HepG2 (cell line): ENCODE measurements at regions not wholly inside any gene's neighbourhood (a gene's known extent, or its start where the extent isn't known, plus 50 kb on each side); places are given as distances from the start of the nearest gene placed in this dataset.

Source experiments
- ATAC-seq: fragments of 200-7000 bp; cut with Tn5 transposase; 3 replicates; pipeline ENCODE4 v1.9.1; 2020; ENCODE audit warnings: mild to moderate bottlenecking, moderate library complexity
- BruUV-seq: library from RNA; stranded (reverse); fragments of 400-500 nt; replicated peaks from 2 replicates; lab custom pipeline; 2021; lab: Mats Ljungman, UMichigan
- CTCF ChIA-PET: fragments of 300-600 bp; formaldehyde crosslinking; extraction: SDS; loops from one replicate; lab custom pipeline; 2021; ENCODE audit warnings: low total read pairs, inconsistent platforms, low intra/inter-chr PET ratio; lab: Yijun Ruan, JAX
- POLR2A ChIA-PET: fragments of 350-600 bp; sonication (Branson Sonifier 250); formaldehyde crosslinking; loops from one replicate; lab custom pipeline; 2020; ENCODE audit warnings: antibody characterized with exemption, inconsistent platforms; lab: Yijun Ruan, JAX
- DNase-seq: peaks from one replicate; pipeline ENCODE4 v3.0.0-alpha.2; 2015; ENCODE audit warnings: low spot score
- FAIRE-seq: peaks from 3 replicates; lab custom pipeline; 2011; peaks lifted over from hg19 to GRCh38; lab: Jason Lieb, UNC
- H2AFZ ChIP-seq: one replicate; pipeline ENCODE4 v1.6.1; 2011; ENCODE audit warnings: low read length, inconsistent platforms
- H3K27ac ChIP-seq: fragments of 300-600 bp; 3 replicates; pipeline ENCODE4 v1.8.0; 2011; ENCODE audit warnings: mixed run types, mild to moderate bottlenecking, mixed read lengths, low read length, inconsistent platforms; ENCODE audit not compliant: insufficient read depth; ENCODE audit errors: extremely low read length
- H3K27me3 ChIP-seq, 2 experiments: fragments of 200-600 bp in 1 of 2; 2 replicates in 1 of 2; 3 replicates in 1 of 2; pipeline versions ENCODE4 v1.6.0 to v1.8.0; 2011; ENCODE audit warnings: low read length in 2 of 2, mild to moderate bottlenecking in 2 of 2, moderate library complexity in 2 of 2, inconsistent platforms in 1 of 2; ENCODE audit not compliant: insufficient read depth in 2 of 2, control insufficient read depth in 1 of 2
- H3K36me3 ChIP-seq, 2 experiments: fragments of 200-600 bp in 1 of 2; replicated peaks in 1 of 2; 2 replicates in 1 of 2; 3 replicates in 1 of 2; pipeline versions ENCODE4 v1.5.1 to v1.8.0; 2011; ENCODE audit warnings: low read length in 2 of 2, inconsistent platforms in 1 of 2; ENCODE audit not compliant: insufficient read depth in 2 of 2, control insufficient read depth in 1 of 2
- H3K4me1 ChIP-seq: 2 replicates; pipeline ENCODE4 v1.5.1; 2012; ENCODE audit warnings: low read length, inconsistent platforms; ENCODE audit not compliant: insufficient read depth
- H3K4me2 ChIP-seq: 2 replicates; pipeline ENCODE4 v1.6.0; 2011; ENCODE audit warnings: low read depth, low read length, inconsistent platforms
- H3K4me3 ChIP-seq, 3 experiments: fragments of 200-600 bp in 1 of 3; sonication (generic), shearing (Covaris generic) in 1 of 3; replicated peaks in 1 of 3; 2 replicates each; pipeline ENCODE4 v1.5.1; 2011 to 2016; ENCODE audit warnings: low read length in 3 of 3, inconsistent platforms in 2 of 3, low read depth in 2 of 3, mild to moderate bottlenecking in 2 of 3, control low read depth in 1 of 3, mixed read lengths in 1 of 3; ENCODE audit not compliant: insufficient read depth in 1 of 3
- H3K79me2 ChIP-seq: one replicate; pipeline ENCODE4 v1.6.1; 2011; ENCODE audit warnings: low read length, inconsistent platforms; ENCODE audit not compliant: insufficient read depth
- H3K9ac ChIP-seq: 2 replicates; pipeline ENCODE4 v1.6.0; 2011; ENCODE audit warnings: mild to moderate bottlenecking, low read depth, low read length, inconsistent platforms; ENCODE audit not compliant: insufficient read depth
- H3K9me3 ChIP-seq: 2 replicates; pipeline ENCODE4 v1.5.1; 2012; ENCODE audit warnings: mild to moderate bottlenecking, low read length
- H4K20me1 ChIP-seq: 2 replicates; pipeline ENCODE4 v1.6.0; 2011; ENCODE audit warnings: inconsistent platforms, mild to moderate bottlenecking, low read length, moderate library complexity; ENCODE audit not compliant: insufficient read depth
- IKZF1 ChIP-seq: fragments of 450-650 bp; IDR thresholded peaks from 2 replicates; pipeline ENCODE4 v1.7.1; 2016
- ZMAT3 ChIP-seq: sonication (generic); formaldehyde crosslinking; conservative IDR thresholded peaks from 2 replicates; pipeline ENCODE4 v1.7.0; 2021; ENCODE audit warnings: missing genetic modification reagents
- ZUFSP ChIP-seq: sonication (generic); formaldehyde crosslinking; IDR thresholded peaks from 2 replicates; pipeline ENCODE4 v1.9.0; 2021; ENCODE audit warnings: missing genetic modification reagents, mild to moderate bottlenecking, borderline replicate concordance
- WGBS: methylation state at CpG from one replicate; pipeline ENCODE4 v1.1.6; 2017; ENCODE audit warnings: low lambda C conversion rate; 5-methylcytosine and 5-hydroxymethylcytosine counted together
- in situ Hi-C: cut with HindIII; loops from 2 replicates; pipeline ENCODE4 v1.10.0; 2017; ENCODE audit warnings: low pct_unique_long_range_greater_than_20kb; ENCODE audit not compliant: extremely low pct_ligation_motif_present
- intact Hi-C: fragments of 100-400 bp; cut with micrococcal nuclease; formaldehyde crosslinking; loops from one replicate; pipeline ENCODE4 v1.10.0; 2022; ENCODE audit not compliant: unreplicated experiment

- no peaks in the 10 kb centered on the region for H3K9me3 ChIP-seq
- in situ Hi-C loops, result no loop called here
- intact Hi-C loops, result no loop called here
- ChIA-PET POLR2A (no interaction called here), CTCF (no interaction called here)
- H3K9ac ChIP-seq, result no peak overlapping the region
- H3K27ac ChIP-seq, result no peak overlapping the region
- no peaks in the 10 kb centered on the region for H4K20me1 ChIP-seq
- DNase-seq (no peak), FAIRE-seq (no peak)
- no peaks in the 10 kb centered on the region for H3K27me3 ChIP-seq
- no peaks in the 10 kb centered on the region for H3K4me1 ChIP-seq
- H2AFZ ChIP-seq, result no peak overlapping the region
- no peaks in the 10 kb centered on the region for H3K79me2 ChIP-seq
- BruUV-seq, result no TSS peak
- H3K4me3 ChIP-seq, result no peak overlapping the region
- WGBS, result 0% methylated on average over 1 of the region's 1 CpG
- H3K4me2 ChIP-seq, result no peak overlapping the region
- TF ChIP-seq ZMAT3 (CRISPR knock-in tag) (no peak), IKZF1 (no peak), ZUFSP (CRISPR knock-in tag) (no peak)
- TF ChIP-seq, all 625 proteins: peak for 0
- H3K36me3 ChIP-seq, result no peaks in the 10 kb centered on the region
- ATAC-seq, result no peak
These were observed 50.1 kb upstream of the E2F7 start for GRCh38 chr12:77115471-77115870.
